ENCODE measurements at regions not wholly inside any gene's neighbourhood (a gene's known extent, or its start where the extent isn't known, plus 50 kb on each side); places are given as distances from the start of the nearest gene placed in this dataset.

GRCh38 chr6:98783578-98783977 lies 50.8 kb upstream of the POU3F2 start:
- ATAC-seq, result no peak
- TF ChIP-seq ZNF8 (CRISPR knock-in tag; IDR thresholded peaks at IDR 0.05) (no peak), RARB (CRISPR knock-in tag; IDR thresholded peaks at IDR 0.05) (no peak), TSHZ2 (CRISPR knock-in tag; IDR thresholded peaks at IDR 0.05) (no peak), TOX (CRISPR knock-in tag; IDR thresholded peaks at IDR 0.05; ENCODE audit: borderline replicate concordance) (no peak), CSRNP3 (CRISPR knock-in tag; IDR thresholded peaks at IDR 0.05) (no peak), POU6F1 (CRISPR knock-in tag; IDR thresholded peaks at IDR 0.05; ENCODE audit: borderline replicate concordance, low read depth) (no peak), ZNF565 (CRISPR knock-in tag; conservative IDR thresholded peaks at IDR 0.05; ENCODE audit: low read depth) (no peak), ZFP30 (CRISPR knock-in tag; IDR thresholded peaks at IDR 0.05) (no peak), ZFP3 (CRISPR knock-in tag; IDR thresholded peaks at IDR 0.05) (no peak), TCF4 (CRISPR knock-in tag; IDR thresholded peaks at IDR 0.05; ENCODE audit: borderline replicate concordance) (no peak), GLIS3 (CRISPR knock-in tag; IDR thresholded peaks at IDR 0.05) (no peak), PPARA (CRISPR knock-in tag; IDR thresholded peaks at IDR 0.05; ENCODE audit: borderline replicate concordance) (no peak), ZNF70 (CRISPR knock-in tag; IDR thresholded peaks at IDR 0.05) (no peak), PATZ1 (CRISPR knock-in tag; IDR thresholded peaks at IDR 0.05; ENCODE audit: borderline replicate concordance) (no peak)

Data from SK-N-SH treated with all-trans-retinoic acid at 6 μM for 48 hours (cell line).